HG03342 (cell line): ENCODE measurements at regions not wholly inside any gene's neighbourhood (a gene's known extent, or its start where the extent isn't known, plus 50 kb on each side); places are given as distances from the start of the nearest gene placed in this dataset.
A peak's percentile ranks its signal among the peaks of the same experiment; 100 is the strongest.
"Not testable (repeated sequence)": the region's sequence is repeated elsewhere in the genome, so short reads cannot be mapped to it uniquely, and the experiment has no call there.

Experiments
- ATAC-seq: cut with Tn5 transposase; IDR thresholded peaks from one replicate; pipeline ENCODE4 v1.9.1; 2021; ENCODE audit warnings: mild to moderate bottlenecking, moderate library complexity; ENCODE audit not compliant: unreplicated experiment

DNA sequence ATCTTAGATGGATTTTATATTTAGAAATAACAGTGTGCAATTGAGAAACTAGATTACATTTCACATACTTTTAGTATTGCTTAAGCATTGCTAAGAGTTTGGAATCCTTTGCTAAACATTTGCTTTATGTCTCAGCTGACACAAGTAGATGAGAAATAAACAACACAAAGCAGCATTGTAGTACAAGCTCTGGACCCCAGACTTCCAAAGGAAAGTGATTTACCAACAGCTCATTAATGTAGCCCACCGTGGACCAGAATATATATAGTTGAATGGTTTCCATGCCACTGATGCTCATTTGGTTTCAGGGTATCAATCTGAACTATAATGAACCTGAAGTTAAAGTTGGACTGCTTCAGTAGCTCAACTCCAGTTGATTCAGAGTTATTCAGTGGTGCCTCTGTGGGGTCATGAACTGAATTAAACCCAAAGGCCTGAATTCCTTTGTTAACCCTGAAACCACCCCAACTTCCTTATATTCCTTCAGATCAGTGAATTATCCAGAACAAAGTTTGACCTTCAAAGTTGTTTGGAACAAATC is 132.1 kb upstream of the NEIL3 start:
- no peak for ATAC-seq

DNA sequence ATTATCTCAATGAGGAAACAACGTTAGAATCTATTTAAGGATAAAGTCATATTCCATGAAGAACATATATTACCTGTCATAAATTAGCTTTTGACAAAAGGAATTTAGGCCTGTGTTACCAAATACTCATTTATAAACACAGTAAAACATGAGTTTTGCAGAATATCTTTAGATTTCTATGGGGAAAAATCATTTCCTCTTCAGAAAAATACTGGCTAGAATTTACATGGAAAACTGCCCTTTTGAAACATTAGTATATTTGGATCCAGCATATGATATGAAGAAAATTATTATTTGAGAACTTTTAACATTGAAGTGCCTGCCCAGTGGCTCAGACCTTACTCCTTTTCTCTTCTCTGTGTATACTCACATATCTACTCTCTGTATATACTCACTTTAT is 131.4 kb upstream of the NEIL3 start:
- ATAC-seq, result no peak

DNA sequence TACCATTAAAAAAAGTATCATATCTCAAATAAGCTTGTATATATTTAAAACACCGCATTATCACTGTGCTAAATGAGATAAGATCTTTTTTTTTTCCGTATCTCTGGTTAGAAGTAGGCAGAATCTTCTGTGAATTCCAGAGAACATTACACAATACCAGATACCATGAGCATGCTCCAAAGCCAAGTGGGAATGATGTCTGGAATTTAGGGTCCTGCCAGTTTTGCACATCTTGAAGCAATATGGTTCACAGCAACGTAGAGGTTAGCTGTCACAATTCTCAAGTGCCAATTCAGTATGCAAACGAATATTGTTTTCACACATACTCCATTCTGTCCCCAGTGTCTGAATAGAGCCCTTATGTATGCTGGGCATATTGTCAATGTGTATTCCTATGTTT is 127.5 kb upstream of the NEIL3 start:
- ATAC-seq, result no peak

DNA sequence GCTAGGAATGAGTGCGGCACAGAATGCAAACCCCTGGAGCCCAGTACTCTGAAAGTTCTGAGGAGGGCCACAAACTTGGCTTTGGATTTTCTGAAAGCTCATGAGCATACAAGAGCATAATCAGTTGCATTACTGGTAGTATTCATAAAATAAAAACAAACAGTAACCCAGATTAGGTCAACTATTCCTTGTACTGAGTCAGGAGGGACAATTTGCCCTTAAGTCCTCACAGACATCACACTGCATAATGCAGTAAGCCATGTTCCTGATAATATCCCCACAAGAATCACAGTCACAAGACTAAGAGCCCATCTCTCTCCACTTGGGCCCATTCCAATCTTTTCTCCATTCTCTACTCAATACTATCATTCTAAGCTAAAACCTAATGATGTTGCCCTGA is 126.9 kb upstream of the NEIL3 start:
- no peak for ATAC-seq

DNA sequence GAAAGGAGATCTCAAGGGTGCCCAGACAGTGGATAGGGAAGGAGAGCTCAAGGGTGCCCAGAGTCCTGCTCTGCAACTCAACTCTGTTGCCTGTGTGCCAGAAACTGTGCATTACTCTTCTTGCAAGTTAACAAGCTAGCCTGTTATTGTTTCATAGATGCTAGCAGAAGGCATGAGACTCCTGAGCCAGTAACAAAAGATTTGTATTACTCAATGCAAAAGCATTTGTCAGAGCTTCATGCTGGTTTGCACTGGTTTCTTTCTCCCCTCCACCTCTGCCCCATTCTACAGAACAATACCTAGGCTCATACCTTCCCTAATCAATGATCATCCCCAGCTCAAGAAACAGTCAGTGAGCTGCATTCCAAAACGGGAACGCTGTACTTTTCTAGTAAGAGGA is 124.5 kb upstream of the NEIL3 start:
- no peak for ATAC-seq

DNA sequence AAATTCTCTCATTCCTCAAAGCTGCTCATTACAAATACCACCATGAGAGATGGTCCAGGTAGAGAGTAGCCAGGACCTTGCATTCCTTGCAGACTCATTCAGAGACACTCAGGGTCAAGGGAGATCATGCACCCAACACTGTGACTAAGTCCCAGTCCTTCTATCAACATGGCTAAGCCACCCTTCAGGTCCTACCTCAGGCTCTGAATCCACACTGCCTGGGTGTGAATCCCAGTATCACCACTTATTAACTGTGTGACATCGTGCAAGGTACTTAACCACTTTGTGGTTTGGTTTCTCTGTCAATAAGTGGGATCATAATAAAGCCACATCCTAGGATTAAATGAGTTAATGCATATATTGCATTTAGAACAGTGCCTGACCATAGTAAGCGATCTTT is 124.1 kb upstream of the NEIL3 start:
- no peak for ATAC-seq

DNA sequence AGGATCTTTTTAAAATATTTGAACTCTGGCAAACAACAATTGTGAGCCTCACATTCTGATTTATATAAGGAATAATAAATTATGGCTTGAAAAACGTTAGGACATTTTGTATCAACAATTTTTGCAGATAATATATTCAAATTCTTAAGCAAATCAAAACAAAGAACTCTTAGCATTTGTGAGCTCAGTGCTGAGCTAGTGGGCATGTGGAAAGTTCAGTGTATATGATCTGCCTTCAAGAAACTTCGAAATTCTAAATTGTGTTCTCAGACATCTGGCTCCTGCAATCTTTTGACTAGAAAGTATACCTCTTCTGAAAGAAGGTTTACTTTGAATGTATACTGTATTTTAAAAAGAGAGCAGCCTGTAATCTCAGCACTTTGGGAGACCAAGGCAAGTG is 122.3 kb upstream of the NEIL3 start:
- ATAC-seq, result no peak

DNA sequence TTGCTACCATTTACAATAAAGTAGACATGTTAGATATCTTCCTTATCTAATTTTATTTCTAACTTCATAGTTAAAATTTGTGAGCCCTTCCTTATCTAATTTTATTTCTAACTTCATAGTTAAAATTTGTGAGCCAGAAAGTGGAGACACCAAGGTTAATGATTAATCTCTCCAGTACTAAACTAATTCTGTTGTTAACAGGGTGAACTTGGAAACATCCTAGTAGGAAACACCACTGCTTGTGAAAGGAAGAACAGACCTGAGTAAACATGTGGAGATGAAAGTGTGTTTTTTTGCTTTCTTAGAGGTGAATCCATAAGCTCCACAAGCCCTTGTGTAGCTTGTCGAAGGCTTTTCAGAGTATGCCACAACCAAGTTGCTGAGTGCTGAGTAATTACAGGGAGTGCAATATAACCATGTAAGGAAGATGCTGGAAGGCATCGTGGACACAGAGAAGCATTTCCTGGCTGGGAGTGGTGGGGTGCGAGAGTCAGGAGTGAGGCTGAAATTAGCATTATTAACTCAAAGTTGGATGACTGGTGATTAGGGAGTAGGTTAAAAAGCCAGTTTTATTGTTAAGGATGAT is 118.6 kb upstream of the NEIL3 start:
- ATAC-seq, result no peak

DNA sequence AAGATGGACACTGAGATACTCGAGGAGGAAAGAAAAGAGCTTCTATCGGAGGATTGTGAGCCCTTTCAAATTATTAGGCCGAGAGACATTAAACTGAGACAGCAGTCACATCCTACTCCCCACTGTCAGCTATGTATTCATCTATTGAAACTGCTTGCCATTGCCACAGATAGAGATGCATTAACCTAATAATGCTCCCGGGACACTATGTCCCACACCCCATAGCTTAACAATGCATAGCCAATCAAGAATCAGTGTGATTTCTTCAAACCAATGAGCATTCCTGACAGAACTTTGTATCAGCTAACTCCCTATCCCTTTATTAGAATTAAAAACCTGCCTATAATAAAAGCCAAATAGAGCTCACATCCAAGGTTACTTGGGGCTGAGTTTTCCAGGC is 118.1 kb upstream of the NEIL3 start:
- no peak for ATAC-seq

DNA sequence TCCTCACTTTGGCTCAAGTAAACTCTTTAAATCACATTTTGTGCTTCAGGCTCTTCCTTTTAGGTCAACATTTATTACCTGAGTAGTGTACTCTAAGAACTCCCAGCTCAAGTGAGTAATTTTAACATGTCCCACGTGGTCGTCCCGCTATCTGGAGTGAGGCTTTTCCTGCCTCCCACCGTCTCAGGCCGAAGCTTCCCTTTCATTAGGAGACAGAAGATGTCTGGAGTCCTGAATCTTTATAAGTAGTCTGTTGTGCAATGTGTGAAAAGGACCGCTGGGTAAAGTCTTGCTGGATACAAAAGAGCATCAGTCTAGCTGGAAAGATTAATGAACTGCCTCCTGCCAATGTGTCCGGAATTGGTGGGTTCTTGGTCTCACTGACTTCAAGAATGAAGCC is 117.7 kb upstream of the NEIL3 start:
- no peak for ATAC-seq

DNA sequence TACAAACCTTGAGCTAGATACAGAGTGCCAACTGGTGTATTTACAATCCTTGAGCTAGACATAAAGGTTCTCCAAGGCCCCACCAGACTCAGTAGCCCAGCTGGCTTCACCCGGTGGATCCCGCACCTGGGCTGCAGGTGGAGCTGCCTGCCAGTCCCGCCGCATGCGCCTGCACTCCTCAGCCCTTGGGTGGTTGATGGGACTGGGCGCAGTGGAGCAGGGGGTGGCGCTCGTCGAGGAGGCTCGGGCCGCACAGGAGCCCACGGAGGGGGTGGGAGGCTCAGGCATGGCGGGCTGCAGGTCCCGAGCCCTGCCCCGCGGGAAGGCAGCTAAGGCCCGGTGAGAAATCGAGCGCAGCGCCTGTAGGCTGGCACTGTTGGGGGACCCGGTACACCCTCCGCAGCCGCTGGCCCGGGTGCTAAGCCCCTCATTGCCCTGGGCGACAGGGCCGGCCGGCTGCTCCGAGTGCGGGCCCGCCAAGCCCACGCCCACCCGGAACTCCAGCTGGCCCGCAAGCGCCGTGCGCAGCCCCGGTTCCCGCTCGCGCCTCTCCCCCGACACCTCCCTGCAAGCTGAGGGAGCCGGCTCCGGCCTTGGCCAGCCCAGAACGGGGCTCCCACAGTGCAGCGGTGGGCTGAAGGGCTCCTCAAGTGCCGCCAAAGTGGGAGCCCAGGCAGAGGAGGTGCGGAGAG is 116.5 kb upstream of the NEIL3 start:
- ATAC-seq, result not testable (repeated sequence)

DNA sequence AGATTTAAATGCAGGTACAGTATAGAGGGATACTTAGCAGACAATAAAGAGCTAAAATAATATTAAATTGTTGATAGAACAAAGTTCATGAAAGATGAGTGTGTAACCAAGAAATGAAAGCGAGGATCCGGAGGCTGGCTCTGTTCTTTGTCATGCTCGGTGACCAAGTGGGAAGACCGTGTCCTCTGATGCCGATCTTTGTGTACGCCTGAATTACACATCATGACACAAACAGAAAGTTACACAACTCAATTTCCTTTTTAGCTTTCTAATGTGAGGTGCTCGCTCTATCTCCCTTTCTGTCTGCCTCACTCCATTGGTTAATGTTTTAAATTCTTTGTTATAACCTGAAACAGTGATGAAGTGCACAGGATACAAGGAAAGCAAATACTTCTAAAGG is 114.8 kb upstream of the NEIL3 start:
- ATAC-seq, result no peak

DNA sequence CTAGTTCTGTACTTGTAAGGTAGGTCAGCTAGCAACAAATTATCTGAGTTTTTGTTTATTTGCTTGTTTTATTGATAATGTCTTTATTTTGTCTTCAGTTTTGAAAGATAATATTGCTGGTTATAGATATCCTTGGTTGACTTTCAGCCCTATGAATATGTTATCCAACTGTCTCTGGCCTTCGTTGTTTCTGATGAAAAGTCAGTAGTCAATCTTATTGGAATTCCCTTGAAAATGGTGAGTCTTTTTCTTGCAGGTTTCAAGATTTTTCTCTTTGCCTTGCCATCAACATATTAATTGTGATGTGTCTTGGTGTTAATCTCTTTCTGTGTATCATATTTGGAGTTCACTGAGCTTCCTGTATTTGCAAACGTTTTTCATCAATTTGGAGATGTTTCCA is 113.1 kb upstream of the NEIL3 start:
- no peak for ATAC-seq

DNA sequence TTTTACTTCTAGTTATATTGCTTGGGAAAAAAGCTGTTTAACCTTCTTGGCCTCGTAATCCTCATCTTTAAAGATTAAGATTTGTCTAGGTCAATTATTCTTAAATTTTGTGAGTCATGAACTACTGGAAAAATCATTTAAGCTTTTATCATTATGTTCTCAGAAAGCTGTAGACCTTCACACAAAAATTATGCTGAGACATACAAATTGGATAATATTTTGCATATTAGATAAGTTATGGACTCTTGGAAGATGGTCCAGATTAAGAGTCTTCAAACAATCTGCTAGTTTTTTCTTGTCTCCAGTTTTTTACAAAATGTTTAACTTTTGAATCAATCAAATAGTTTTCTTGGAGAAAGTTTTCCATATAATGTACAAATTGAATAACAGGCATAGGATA is 108.1 kb upstream of the NEIL3 start:
- no peak for ATAC-seq

DNA sequence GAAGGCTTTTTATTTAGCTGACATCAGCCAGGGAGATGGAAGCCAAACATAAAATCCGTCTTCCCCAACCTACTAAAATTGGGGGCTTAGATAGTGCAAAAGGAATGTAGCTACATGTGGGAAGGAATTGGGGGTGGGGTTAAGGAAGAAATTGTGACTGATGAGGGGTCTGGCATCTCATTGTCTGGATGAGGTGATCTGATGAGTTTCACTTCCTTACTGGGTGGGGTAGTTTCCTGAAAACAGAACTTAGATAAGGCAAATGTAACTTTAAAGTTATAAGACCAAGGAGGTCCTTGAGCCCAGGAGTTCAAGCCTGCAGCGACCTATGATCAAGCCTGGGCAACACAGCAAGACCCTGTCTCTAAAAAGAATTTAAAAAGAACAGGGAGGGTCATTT is 105.5 kb upstream of the NEIL3 start:
- no peak for ATAC-seq

DNA sequence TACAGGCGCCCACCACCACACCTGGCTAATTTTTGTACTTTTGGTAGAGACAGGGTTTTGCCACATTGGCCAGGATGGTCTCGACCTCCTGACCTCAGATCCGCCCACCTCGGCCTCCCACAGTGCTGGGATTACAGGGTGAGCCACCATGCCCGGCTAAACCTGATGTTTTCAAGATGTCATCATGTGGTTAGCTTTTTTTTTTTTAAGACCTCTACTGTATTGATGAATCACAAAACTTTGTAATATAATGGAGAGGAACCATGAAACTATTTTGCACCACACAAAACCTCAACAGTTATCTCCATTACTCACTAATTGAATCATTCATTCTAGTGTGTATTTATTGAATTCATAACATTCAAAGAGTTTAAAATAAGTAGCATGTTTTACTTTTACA is 94.7 kb upstream of the NEIL3 start:
- ATAC-seq, result no peak

DNA sequence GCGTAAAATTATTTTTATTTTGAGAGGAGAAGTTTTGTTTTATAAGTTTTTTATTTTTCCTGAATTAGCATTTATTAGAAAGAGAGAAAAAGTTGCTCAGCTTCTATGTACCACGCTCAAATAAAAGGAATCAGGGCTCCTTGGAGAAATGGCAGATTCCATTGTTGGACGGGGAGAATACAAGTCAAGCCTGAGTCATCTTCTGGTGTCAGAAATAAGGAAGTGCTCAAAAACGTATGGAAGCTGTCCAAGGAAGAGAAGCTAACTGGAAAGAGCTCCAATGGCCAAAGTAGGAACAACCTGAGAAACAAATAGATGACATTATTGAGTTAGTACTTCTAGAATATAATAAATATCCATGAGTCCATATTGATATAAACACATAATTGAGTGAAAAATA is 89.3 kb upstream of the NEIL3 start:
- ATAC-seq, result no peak

DNA sequence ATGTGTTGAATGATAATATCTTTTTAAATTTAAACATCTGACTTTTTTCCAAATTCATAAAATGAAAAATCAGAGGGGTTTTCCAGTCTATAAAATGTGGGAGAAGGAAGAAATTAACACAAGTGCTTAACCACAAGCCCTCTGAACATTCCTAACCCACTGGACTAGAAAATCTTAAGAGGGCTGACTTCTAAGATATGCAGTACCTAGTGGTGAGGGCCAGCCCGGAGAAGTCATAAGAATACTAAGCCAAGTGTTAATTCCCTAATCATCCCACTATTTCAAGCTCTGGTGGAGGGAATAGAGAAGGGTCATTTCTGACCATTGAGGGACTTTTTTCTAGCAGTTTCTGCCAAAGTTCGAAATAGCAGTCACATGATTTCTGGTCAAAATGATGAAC is 86.9 kb upstream of the NEIL3 start:
- no peak for ATAC-seq

DNA sequence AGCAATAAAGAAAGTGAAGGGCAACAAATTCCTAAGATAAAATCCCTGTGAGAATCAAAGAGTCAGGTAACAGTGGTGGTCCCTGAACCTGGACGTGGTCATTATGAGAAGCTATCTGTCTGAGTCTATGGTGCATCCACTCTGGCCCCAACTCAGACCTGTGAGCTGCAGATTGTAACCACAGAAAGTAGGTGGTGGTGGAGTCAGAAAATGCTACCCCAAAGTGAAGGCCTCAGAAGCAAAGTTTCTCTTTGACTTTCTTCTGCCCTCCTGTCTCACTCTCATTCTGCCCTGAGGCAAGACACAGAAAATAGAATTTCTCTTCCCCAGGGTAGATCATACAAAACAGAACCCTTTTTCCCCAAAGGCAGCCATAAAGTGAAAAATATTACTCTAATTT is 84.1 kb upstream of the NEIL3 start:
- peak; percentile 64 for ATAC-seq

DNA sequence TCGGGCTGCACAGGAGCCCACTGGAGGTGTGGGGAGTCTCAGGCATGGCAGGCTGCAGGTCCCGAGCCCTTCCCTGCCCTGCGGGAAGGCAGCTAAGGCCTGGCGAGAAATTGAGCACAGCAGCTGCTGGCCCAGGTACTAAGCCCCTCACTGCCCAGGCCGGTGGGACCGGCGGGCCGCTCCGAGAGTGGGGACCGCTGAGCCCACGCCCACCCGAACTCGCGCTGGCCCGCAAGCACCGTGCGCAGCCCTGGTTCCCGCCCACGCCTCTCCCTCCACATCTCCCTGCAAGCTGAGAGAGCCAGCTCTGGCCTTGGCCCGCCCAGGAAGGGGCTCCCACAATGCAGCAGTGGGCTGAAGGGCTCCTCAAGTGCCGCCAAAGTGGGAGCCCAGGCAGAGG is 82.0 kb upstream of the NEIL3 start:
- no peak for ATAC-seq

DNA sequence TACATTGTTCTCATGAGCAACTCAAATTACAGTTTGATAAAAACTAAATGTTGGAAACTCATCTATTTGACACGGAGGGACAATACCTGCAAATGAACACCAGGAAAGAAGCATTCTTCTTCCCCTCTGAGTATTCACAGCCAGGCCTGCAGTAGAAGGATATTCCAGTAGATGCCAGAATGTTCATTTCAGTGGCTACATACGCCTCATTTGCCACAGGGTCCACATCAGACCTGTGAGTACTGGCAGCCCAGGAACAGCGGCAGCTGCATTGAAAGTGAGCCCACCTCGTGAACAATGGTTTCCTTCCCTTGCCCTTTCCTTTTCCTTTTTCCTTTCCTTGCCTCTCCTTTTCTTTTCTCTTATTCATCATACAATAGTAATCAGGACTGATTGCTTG is 81.1 kb upstream of the NEIL3 start:
- ATAC-seq, result no peak

DNA sequence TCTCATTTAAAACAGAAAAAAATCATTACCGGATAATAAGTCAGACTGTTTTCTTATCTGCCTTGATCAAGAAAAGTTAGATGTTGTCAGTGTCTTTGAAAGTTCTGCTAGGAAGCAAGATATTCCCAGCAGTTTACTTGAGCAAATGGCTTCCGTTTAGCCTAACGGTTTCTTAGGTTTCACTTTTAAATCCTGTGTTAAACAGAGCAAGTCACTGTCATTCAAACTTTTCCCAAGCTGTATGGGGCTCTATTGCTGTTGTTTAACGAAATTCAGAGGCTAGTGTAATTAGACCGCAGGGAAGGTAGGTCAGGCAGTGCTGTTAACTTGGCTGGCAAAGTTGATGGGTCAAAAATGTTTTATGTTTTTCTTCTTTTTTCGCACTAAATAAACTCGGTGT is 80.3 kb upstream of the NEIL3 start:
- ATAC-seq, result no peak

DNA sequence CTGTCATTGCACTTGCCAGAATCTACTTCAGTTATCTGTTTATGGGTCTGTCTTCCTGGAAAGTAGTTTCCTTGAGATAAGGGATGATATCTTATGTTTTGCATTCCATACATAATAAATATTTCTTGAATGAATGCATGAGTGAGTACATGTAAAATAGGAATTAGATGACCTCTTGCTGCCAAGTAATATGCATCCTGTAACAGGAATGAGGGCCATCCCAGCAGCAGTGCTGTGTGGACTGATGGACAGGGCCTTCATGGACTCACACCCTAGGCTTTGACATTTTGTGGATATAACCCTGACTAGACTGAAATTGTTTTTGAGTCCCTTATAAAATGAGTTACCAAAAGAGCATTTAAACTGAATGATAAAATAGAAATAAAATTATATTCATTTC is 77.2 kb upstream of the NEIL3 start:
- ATAC-seq, result no peak
